ENCODE measurements at regions not wholly inside any gene's neighbourhood (a gene's known extent, or its start where the extent isn't known, plus 50 kb on each side); places are given as distances from the start of the nearest gene placed in this dataset.

DNA sequence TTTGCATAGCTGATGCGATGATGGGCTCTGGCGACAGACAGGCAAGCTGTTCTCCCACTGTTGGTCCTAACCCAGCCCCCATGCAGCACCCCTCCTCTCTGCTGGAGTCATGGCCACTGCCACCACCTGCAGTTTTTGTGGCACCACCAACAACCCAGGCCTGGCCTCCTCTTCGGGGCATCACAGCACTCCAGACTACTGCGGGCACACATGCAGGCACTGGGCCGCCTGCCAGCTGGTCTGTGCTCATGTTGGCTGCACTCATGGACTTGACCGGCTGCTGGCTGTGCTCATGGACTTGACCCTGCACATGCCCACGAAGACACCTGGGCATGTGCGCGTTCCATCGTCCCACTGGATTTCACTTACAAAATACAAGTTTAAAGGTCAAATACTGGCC, 130.9 kb upstream of the TMEM108 start:
- Histone ChIP-seq H3K4me1 (ENCODE audit: control insufficient read depth, extremely low read depth, insufficient read depth, low read length) (peaks cover 3% of the 10 kb centered on the region), H4K20me1 (ENCODE audit: control insufficient read depth, extremely low read depth, insufficient read depth, low read length) (no peaks in the 10 kb centered on the region), H3K79me2 (ENCODE audit: control insufficient read depth, insufficient read depth, low read length) (no peaks in the 10 kb centered on the region), H3K27ac (ENCODE audit: insufficient read depth, low read length) (no peak overlapping the region), H2AFZ (ENCODE audit: low read length) (no peak overlapping the region), H3K9me3 (ENCODE audit: control insufficient read depth, insufficient read depth, low read depth, low read length) (no peaks in the 10 kb centered on the region), H3K4me3 (replicated peaks in 1 of 4; ENCODE audit: control extremely low read depth in 1 of 4, insufficient read depth in 1 of 4, low read depth in 3 of 4, low read length in 4 of 4) (no peak overlapping the region), H3K4me2 (ENCODE audit: extremely low read depth, insufficient read depth, low read length) (no peak overlapping the region), H3K27me3 (ENCODE audit: control insufficient read depth, insufficient read depth, low read length) (no peaks in the 10 kb centered on the region), H3K36me3 (ENCODE audit: control insufficient read depth, insufficient read depth, low read length) (no peaks in the 10 kb centered on the region), H3K9ac (ENCODE audit: insufficient read depth, low read length) (no peak overlapping the region)
- TF ChIP-seq EZH2 (IDR thresholded peaks at IDR 0.05; ENCODE audit: low read length, missing control alignments) (no peak), CTCF (conservative IDR thresholded peaks at IDR 0.05 in 1 of 2, IDR thresholded peaks at IDR 0.05 in 1 of 2; ENCODE audit: low read depth in 1 of 2, low read length in 2 of 2) (no peak)
- DNase-seq (ENCODE audit: low read depth in 2 of 2) = no peak

DNA sequence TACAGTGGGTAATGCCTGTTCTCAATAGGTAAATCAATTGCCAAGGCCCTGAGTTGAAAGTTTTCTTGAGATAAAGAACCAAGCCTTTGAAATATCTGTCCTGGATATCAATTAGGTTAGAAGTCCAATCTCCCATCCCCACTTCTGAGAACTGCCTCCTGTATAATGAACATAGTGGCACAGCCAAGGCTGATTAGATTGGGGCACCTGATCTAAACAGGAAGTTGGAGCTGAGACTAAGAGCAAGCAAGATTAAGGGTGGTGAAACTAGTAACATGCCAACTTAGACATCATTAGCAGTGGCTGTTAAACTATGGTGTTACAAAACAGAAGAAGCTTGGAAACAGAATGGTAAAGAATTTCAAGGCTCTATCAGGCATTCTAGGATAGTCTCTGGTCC, 137.7 kb upstream of the TMEM108 start:
- Histone ChIP-seq H3K79me2 (ENCODE audit: control insufficient read depth, insufficient read depth, low read length) (no peaks in the 10 kb centered on the region), H3K4me2 (ENCODE audit: extremely low read depth, insufficient read depth, low read length) (no peak overlapping the region), H3K9ac (ENCODE audit: insufficient read depth, low read length) (no peak overlapping the region), H2AFZ (ENCODE audit: low read length) (no peak overlapping the region), H4K20me1 (ENCODE audit: control insufficient read depth, extremely low read depth, insufficient read depth, low read length) (no peaks in the 10 kb centered on the region), H3K27me3 (ENCODE audit: control insufficient read depth, insufficient read depth, low read length) (no peaks in the 10 kb centered on the region), H3K36me3 (ENCODE audit: control insufficient read depth, insufficient read depth, low read length) (no peaks in the 10 kb centered on the region), H3K27ac (ENCODE audit: insufficient read depth, low read length) (no peak overlapping the region), H3K4me1 (ENCODE audit: control insufficient read depth, extremely low read depth, insufficient read depth, low read length) (no peaks in the 10 kb centered on the region), H3K4me3 (replicated peaks in 1 of 4; ENCODE audit: control extremely low read depth in 1 of 4, insufficient read depth in 1 of 4, low read depth in 3 of 4, low read length in 4 of 4) (no peak overlapping the region), H3K9me3 (ENCODE audit: control insufficient read depth, insufficient read depth, low read depth, low read length) (no peaks in the 10 kb centered on the region)
- no peak for TF ChIP-seq EZH2 (IDR thresholded peaks at IDR 0.05; ENCODE audit: low read length, missing control alignments)
- no peak for TF ChIP-seq CTCF (conservative IDR thresholded peaks at IDR 0.05 in 1 of 2, IDR thresholded peaks at IDR 0.05 in 1 of 2; ENCODE audit: low read depth in 1 of 2, low read length in 2 of 2)
- no peak for DNase-seq (ENCODE audit: low read depth in 2 of 2)

GRCh38 chr3:132898141-132898540, 140.1 kb upstream of the TMEM108 start:
- Histone ChIP-seq H3K4me1 (ENCODE audit: control insufficient read depth, extremely low read depth, insufficient read depth, low read length) (no peaks in the 10 kb centered on the region), H2AFZ (ENCODE audit: low read length) (no peak overlapping the region), H3K27ac (ENCODE audit: insufficient read depth, low read length) (no peak overlapping the region), H3K9me3 (ENCODE audit: control insufficient read depth, insufficient read depth, low read depth, low read length) (no peaks in the 10 kb centered on the region), H3K4me3 (replicated peaks in 1 of 4; ENCODE audit: control extremely low read depth in 1 of 4, insufficient read depth in 1 of 4, low read depth in 3 of 4, low read length in 4 of 4) (no peak overlapping the region), H3K9ac (ENCODE audit: insufficient read depth, low read length) (no peak overlapping the region), H3K27me3 (ENCODE audit: control insufficient read depth, insufficient read depth, low read length) (no peaks in the 10 kb centered on the region), H3K36me3 (ENCODE audit: control insufficient read depth, insufficient read depth, low read length) (no peaks in the 10 kb centered on the region), H4K20me1 (ENCODE audit: control insufficient read depth, extremely low read depth, insufficient read depth, low read length) (no peaks in the 10 kb centered on the region), H3K79me2 (ENCODE audit: control insufficient read depth, insufficient read depth, low read length) (no peaks in the 10 kb centered on the region), H3K4me2 (ENCODE audit: extremely low read depth, insufficient read depth, low read length) (no peak overlapping the region)
- TF ChIP-seq EZH2 (IDR thresholded peaks at IDR 0.05; ENCODE audit: low read length, missing control alignments) = no peak
- TF ChIP-seq CTCF (conservative IDR thresholded peaks at IDR 0.05 in 1 of 2, IDR thresholded peaks at IDR 0.05 in 1 of 2; ENCODE audit: low read depth in 1 of 2, low read length in 2 of 2) = no peak
- no peak for DNase-seq (ENCODE audit: low read depth in 2 of 2)

Measured in fibroblast of lung (primary cell).